Prostate gland (tissue), 2 donors: ENCODE measurements at regions not wholly inside any gene's neighbourhood (a gene's known extent, or its start where the extent isn't known, plus 50 kb on each side); places are given as distances from the start of the nearest gene placed in this dataset.

ENCODE experiments used
- POLR2AphosphoS5 ChIP-seq: sonication (generic); formaldehyde crosslinking; IDR thresholded peaks from one replicate; pipeline ENCODE4 v1.6.1; 2017; ENCODE audit warnings: antibody characterized with exemption
- TF ChIP-seq, protein P1 (sequence below), 4 experiments: fragments of 200-600 bp in 2 of 4; fragments of 450-650 bp in 2 of 4; sonication (generic) in 2 of 4; IDR thresholded peaks; 1 replicate in 3 of 4; 2 replicates in 1 of 4; pipeline ENCODE4 v1.5.1; 2016 to 2019; ENCODE audit warnings: antibody characterized with exemption in 4 of 4, mild to moderate bottlenecking in 2 of 4, moderate library complexity in 2 of 4

GRCh38 chr18:1564793-1565192, 660.1 kb downstream of the ADCYAP1 start:
- TF ChIP-seq POLR2AphosphoS5 = no peak
- TF ChIP-seq, protein P1, sequence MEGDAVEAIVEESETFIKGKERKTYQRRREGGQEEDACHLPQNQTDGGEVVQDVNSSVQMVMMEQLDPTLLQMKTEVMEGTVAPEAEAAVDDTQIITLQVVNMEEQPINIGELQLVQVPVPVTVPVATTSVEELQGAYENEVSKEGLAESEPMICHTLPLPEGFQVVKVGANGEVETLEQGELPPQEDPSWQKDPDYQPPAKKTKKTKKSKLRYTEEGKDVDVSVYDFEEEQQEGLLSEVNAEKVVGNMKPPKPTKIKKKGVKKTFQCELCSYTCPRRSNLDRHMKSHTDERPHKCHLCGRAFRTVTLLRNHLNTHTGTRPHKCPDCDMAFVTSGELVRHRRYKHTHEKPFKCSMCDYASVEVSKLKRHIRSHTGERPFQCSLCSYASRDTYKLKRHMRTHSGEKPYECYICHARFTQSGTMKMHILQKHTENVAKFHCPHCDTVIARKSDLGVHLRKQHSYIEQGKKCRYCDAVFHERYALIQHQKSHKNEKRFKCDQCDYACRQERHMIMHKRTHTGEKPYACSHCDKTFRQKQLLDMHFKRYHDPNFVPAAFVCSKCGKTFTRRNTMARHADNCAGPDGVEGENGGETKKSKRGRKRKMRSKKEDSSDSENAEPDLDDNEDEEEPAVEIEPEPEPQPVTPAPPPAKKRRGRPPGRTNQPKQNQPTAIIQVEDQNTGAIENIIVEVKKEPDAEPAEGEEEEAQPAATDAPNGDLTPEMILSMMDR (IDR thresholded peaks at IDR 0.05) = no peak
